Mammary epithelial cell (primary cell): ENCODE measurements at regions not wholly inside any gene's neighbourhood (a gene's known extent, or its start where the extent isn't known, plus 50 kb on each side); places are given as distances from the start of the nearest gene placed in this dataset.

ENCODE experiments used
- EZH2 ChIP-seq: IDR thresholded peaks from 2 replicates; pipeline ENCODE4 v1.6.1; 2012; ENCODE audit warnings: low read length, inconsistent platforms, borderline replicate concordance
- TF ChIP-seq, protein P1 (sequence below), 2 donors: IDR thresholded peaks in 1 of 2; conservative IDR thresholded peaks in 1 of 2; 2 replicates each; pipeline ENCODE4 v1.5.1; 2011 to 2012; ENCODE audit warnings: inconsistent platforms in 2 of 2, low read length in 2 of 2, mild to moderate bottlenecking in 2 of 2, control low read depth in 1 of 2, low read depth in 1 of 2; ENCODE audit not compliant: insufficient read depth in 1 of 2; ENCODE audit errors: extremely low read depth in 1 of 2

DNA sequence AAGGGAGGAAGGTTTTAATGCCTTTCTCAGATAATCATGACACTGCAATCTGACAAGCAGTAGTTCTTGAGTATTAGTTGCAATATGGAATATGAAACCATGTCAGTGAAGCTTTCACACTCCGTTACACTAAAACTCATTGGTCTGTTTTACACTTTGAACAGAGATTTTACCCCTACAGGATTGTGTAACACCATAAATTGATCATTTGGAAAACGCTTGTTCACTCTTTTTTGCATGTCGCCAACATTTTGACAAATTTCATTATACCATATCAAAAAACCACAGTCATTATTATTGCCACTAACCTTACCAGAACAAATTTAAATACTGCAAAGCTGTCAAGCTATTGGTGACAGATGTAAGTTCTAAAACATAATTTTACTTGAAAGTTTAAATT, 404.8 kb upstream of the THBS1 start:
- TF ChIP-seq, protein P1, sequence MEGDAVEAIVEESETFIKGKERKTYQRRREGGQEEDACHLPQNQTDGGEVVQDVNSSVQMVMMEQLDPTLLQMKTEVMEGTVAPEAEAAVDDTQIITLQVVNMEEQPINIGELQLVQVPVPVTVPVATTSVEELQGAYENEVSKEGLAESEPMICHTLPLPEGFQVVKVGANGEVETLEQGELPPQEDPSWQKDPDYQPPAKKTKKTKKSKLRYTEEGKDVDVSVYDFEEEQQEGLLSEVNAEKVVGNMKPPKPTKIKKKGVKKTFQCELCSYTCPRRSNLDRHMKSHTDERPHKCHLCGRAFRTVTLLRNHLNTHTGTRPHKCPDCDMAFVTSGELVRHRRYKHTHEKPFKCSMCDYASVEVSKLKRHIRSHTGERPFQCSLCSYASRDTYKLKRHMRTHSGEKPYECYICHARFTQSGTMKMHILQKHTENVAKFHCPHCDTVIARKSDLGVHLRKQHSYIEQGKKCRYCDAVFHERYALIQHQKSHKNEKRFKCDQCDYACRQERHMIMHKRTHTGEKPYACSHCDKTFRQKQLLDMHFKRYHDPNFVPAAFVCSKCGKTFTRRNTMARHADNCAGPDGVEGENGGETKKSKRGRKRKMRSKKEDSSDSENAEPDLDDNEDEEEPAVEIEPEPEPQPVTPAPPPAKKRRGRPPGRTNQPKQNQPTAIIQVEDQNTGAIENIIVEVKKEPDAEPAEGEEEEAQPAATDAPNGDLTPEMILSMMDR (conservative IDR thresholded peaks at IDR 0.05 in 1 of 2, IDR thresholded peaks at IDR 0.05 in 1 of 2; ENCODE audit: extremely low read depth in 1 of 2, insufficient read depth in 1 of 2, low read depth in 1 of 2, low read length in 2 of 2), result no peak
- TF ChIP-seq EZH2, result no peak
